ENCODE measurements at regions not wholly inside any gene's neighbourhood (a gene's known extent, or its start where the extent isn't known, plus 50 kb on each side); places are given as distances from the start of the nearest gene placed in this dataset.

GRCh38 chr20:22098511-22098910 lies 393.0 kb downstream of the PAX1 start:
- H3K4me1 Mint-ChIP-seq: no peaks in the 10 kb centered on the region
- H3K4me3 Mint-ChIP-seq: no peak overlapping the region
- Histone ChIP-seq H3K27ac (ENCODE audit: low read depth in 1 of 2, low read length in 2 of 2) (no peak overlapping the region), H3K4me1 (ENCODE audit: control insufficient read depth in 1 of 2, insufficient read depth in 2 of 2, low read length in 2 of 2) (no peaks in the 10 kb centered on the region), H3K4me3 (replicated peaks in 1 of 3; ENCODE audit: low read depth in 2 of 3, low read length in 3 of 3) (no peak overlapping the region), H2AFZ (ENCODE audit: insufficient read depth, low read depth, low read length, poor library complexity, severe bottlenecking) (no peak overlapping the region), H3K27me3 (ENCODE audit: control insufficient read depth in 2 of 2, insufficient read depth in 2 of 2, low read length in 2 of 2) (no peaks in the 10 kb centered on the region), H3K79me2 (ENCODE audit: insufficient read depth, low read length) (no peaks in the 10 kb centered on the region), H3K9ac (ENCODE audit: insufficient read depth, low read length, poor library complexity, severe bottlenecking) (no peak overlapping the region), H3K4me2 (replicated peaks; ENCODE audit: extremely low read depth, low read length, poor library complexity, severe bottlenecking) (no peak overlapping the region), H4K20me1 (ENCODE audit: insufficient read depth, low read length) (no peaks in the 10 kb centered on the region), H3K9me3 (replicated peaks in 1 of 2; ENCODE audit: control insufficient read depth in 1 of 2, insufficient read depth in 1 of 2, low read length in 2 of 2) (peaks cover 13 to 14% of the 10 kb centered on the region in 2 donors), H3K36me3 (replicated peaks in 1 of 2; ENCODE audit: control insufficient read depth in 1 of 2, insufficient read depth in 2 of 2, low read length in 2 of 2) (no peaks in the 10 kb centered on the region)
- TF ChIP-seq CTCF (IDR thresholded peaks at IDR 0.05): no peak
- intact Hi-C loops (cut with micrococcal nuclease): no loop called here
- peaks cover 4 to 13% (median 9%) of the 10 kb centered on the region in 7 donors for H3K9me3 Mint-ChIP-seq
- 100% methylated on average over 1 of the region's 2 CpGs for WGBS (ENCODE audit: insufficient coverage)
- no peaks in the 10 kb centered on the region for H3K36me3 Mint-ChIP-seq
- no peaks in the 10 kb centered on the region for H3K27me3 Mint-ChIP-seq (ENCODE audit: low read depth in 3 of 3)
- no peak overlapping the region for H3K27ac Mint-ChIP-seq
- DNase-seq: no peak

DNA sequence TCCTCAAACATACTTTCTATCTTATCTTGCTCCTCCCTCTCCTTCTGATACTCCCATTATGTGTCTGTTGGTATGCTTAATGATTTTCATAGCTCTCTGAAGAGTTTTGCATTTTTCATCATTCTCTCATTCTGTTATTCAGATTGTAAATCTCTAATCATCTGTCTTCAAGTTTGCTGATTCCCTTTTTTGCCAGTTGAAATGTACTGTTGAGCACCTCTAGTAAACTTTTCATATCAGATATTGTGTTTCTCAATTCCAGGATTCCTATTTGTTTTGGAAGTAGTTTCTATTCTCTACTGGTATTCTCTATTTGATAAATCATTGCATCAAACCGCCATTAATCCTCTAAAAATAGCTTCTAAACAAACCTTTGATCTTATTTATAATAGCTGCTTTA lies 387.7 kb downstream of the PAX1 start:
- H2AFZ ChIP-seq (ENCODE audit: insufficient read depth, low read depth, low read length, poor library complexity, severe bottlenecking): no peak overlapping the region
- H3K4me3 Mint-ChIP-seq: no peak overlapping the region
- intact Hi-C loops (cut with micrococcal nuclease): no loop called here
- H3K36me3 Mint-ChIP-seq: no peaks in the 10 kb centered on the region
- no peak for DNase-seq
- H3K4me2 ChIP-seq (replicated peaks; ENCODE audit: extremely low read depth, low read length, poor library complexity, severe bottlenecking): no peak overlapping the region
- WGBS (ENCODE audit: insufficient coverage): no CpG with 5 or more reads among the region's 1 CpG
- H3K4me3 ChIP-seq (replicated peaks in 1 of 3; ENCODE audit: low read depth in 2 of 3, low read length in 3 of 3): no peak overlapping the region
- no peaks in the 10 kb centered on the region for H3K27me3 ChIP-seq (ENCODE audit: control insufficient read depth in 2 of 2, insufficient read depth in 2 of 2, low read length in 2 of 2)
- H3K9ac ChIP-seq (ENCODE audit: insufficient read depth, low read length, poor library complexity, severe bottlenecking): no peak overlapping the region
- TF ChIP-seq CTCF (IDR thresholded peaks at IDR 0.05): no peak
- no peaks in the 10 kb centered on the region for H3K79me2 ChIP-seq (ENCODE audit: insufficient read depth, low read length)
- no peak overlapping the region for H3K27ac Mint-ChIP-seq
- H3K9me3 Mint-ChIP-seq: peaks cover 10 to 35% (median 20%) of the 10 kb centered on the region in 7 donors
- no peaks in the 10 kb centered on the region for H3K4me1 ChIP-seq (ENCODE audit: control insufficient read depth in 1 of 2, insufficient read depth in 2 of 2, low read length in 2 of 2)
- no peaks in the 10 kb centered on the region for H3K36me3 ChIP-seq (replicated peaks in 1 of 2; ENCODE audit: control insufficient read depth in 1 of 2, insufficient read depth in 2 of 2, low read length in 2 of 2)
- no peaks in the 10 kb centered on the region for H4K20me1 ChIP-seq (ENCODE audit: insufficient read depth, low read length)
- H3K27ac ChIP-seq (ENCODE audit: low read depth in 1 of 2, low read length in 2 of 2): no peak overlapping the region
- H3K9me3 ChIP-seq (replicated peaks in 1 of 2; ENCODE audit: control insufficient read depth in 1 of 2, insufficient read depth in 1 of 2, low read length in 2 of 2): peaks cover 30% of the 10 kb centered on the region in 2 donors
- no peaks in the 10 kb centered on the region for H3K27me3 Mint-ChIP-seq (ENCODE audit: low read depth in 3 of 3)
- no peaks in the 10 kb centered on the region for H3K4me1 Mint-ChIP-seq

Data from CD14-positive monocyte (primary cell).